Spleen (tissue), 11 donors: ENCODE measurements at regions not wholly inside any gene's neighbourhood (a gene's known extent, or its start where the extent isn't known, plus 50 kb on each side); places are given as distances from the start of the nearest gene placed in this dataset.

ENCODE experiments used
- DNase-seq: peaks from one replicate; pipeline ENCODE4 v3.0.0-alpha.2; 2020
- H3K27ac ChIP-seq, 8 donors: fragments of 200-600 bp; sonication (generic) in 7 of 8; 1 replicate in 4 of 8; 2 replicates in 4 of 8; pipeline versions ENCODE4 v1.5.0 to v1.8.0; 2016 to 2021; ENCODE audit warnings: inconsistent platforms in 4 of 8, mild to moderate bottlenecking in 4 of 8, moderate library complexity in 1 of 8
- H3K27me3 ChIP-seq, 7 donors: fragments of 200-600 bp; sonication (generic) in 6 of 7; replicated peaks in 1 of 7; 1 replicate in 4 of 7; 2 replicates in 3 of 7; pipeline versions ENCODE4 v1.5.0 to v1.8.0; 2016 to 2021; ENCODE audit warnings: inconsistent platforms in 3 of 7, mild to moderate bottlenecking in 1 of 7
- H3K36me3 ChIP-seq, 6 donors: fragments of 200-600 bp; sonication (generic) in 5 of 6; 1 replicate in 4 of 6; 2 replicates in 2 of 6; pipeline versions ENCODE4 v1.5.0 to v1.8.0; 2016 to 2021; ENCODE audit warnings: inconsistent platforms in 2 of 6
- H3K4me1 ChIP-seq, 6 donors: fragments of 200-600 bp; sonication (generic) in 5 of 6; 1 replicate in 3 of 6; 2 replicates in 3 of 6; pipeline versions ENCODE4 v1.5.0 to v1.8.0; 2016 to 2021; ENCODE audit warnings: inconsistent platforms in 3 of 6
- H3K4me3 ChIP-seq, 8 donors: fragments of 200-600 bp; sonication (generic) in 7 of 8; 1 replicate in 4 of 8; 2 replicates in 4 of 8; pipeline versions ENCODE4 v1.5.0 to v1.8.0; 2016 to 2021; ENCODE audit warnings: inconsistent platforms in 4 of 8, mild to moderate bottlenecking in 4 of 8, moderate library complexity in 2 of 8
- H3K9me3 ChIP-seq, 8 donors: fragments of 200-600 bp; sonication (generic) in 7 of 8; 1 replicate in 4 of 8; 2 replicates in 4 of 8; pipeline versions ENCODE4 v1.5.0 to v1.8.0; 2016 to 2021; ENCODE audit warnings: inconsistent platforms in 4 of 8
- CTCF ChIP-seq, 11 experiments: fragments of 200-600 bp in 7 of 11; fragments of 450-650 bp in 4 of 11; sonication (generic) in 4 of 11; IDR thresholded peaks in 8 of 11; conservative IDR thresholded peaks in 3 of 11; 1 replicate in 7 of 11; 2 replicates in 4 of 11; pipeline versions ENCODE4 v1.4.0 to v1.8.0; 2016 to 2021; ENCODE audit warnings: antibody characterized with exemption in 11 of 11, inconsistent platforms in 4 of 11, mild to moderate bottlenecking in 1 of 11
- POLR2A ChIP-seq, 3 donors: fragments of 450-650 bp; IDR thresholded peaks; one replicate each; pipeline ENCODE4 v1.5.1; 2017; ENCODE audit warnings: antibody characterized with exemption in 3 of 3, mild to moderate bottlenecking in 1 of 3
- POLR2AphosphoS5 ChIP-seq, 3 donors: sonication (generic); formaldehyde crosslinking; IDR thresholded peaks; one replicate each; pipeline ENCODE4 v1.5.1; 2017; ENCODE audit warnings: antibody characterized with exemption in 3 of 3
- WGBS, 5 donors: extraction: QIAGEN DNeasy Blood & Tissue Kit in 3 of 5; methylation state at CpG; one replicate each; pipeline versions ENCODE4 v1.1.5 to v1.1.7; 2013 to 2018; 5-methylcytosine and 5-hydroxymethylcytosine counted together
- intact Hi-C: fragments of 100-400 bp; cut with DNase I; formaldehyde crosslinking; loops from one replicate; pipeline ENCODE4 v1.15.0; 2023; ENCODE audit warnings: low total_unique reads
- donor health status: healthy with polysubstance abuse.
- donor health status: DM: no; HTN: no; CAD: no; lungs with moderate emphysema.
- donor health status: DM: no; HTN: no; CAD: no.
- donor health status: Bipolar disorder and iron deficiency.
- donor health status: healthy.
- donor health status: DM: no; HTN: no; CAD: no.
- donor health status: DM: yes; HTN: yes; CAD: no.

- DNase-seq: no peak
- Histone ChIP-seq H3K4me1 (no peaks in the 10 kb centered on the region), H3K9me3 (peaks cover 0 to 3% (median 0%) of the 10 kb centered on the region in 8 donors), H3K27me3 (no peaks in the 10 kb centered on the region), H3K36me3 (no peaks in the 10 kb centered on the region), H3K27ac (no peak overlapping the region), H3K4me3 (no peak overlapping the region)
- intact Hi-C loops: no loop called here
- TF ChIP-seq POLR2A (IDR thresholded peaks at IDR 0.05) (no peak), POLR2AphosphoS5 (IDR thresholded peaks at IDR 0.05) (no peak), CTCF (IDR thresholded peaks at IDR 0.05 in 8 of 11, conservative IDR thresholded peaks at IDR 0.05 in 3 of 11) (no peak)
- 82 to 94% (median 92%) methylated on average over 5 of the region's 5 CpGs for WGBS, 5 donors
Observed at GRCh38 chr2:19021721-19022120, 336.7 kb downstream of the OSR1 start.

DNA sequence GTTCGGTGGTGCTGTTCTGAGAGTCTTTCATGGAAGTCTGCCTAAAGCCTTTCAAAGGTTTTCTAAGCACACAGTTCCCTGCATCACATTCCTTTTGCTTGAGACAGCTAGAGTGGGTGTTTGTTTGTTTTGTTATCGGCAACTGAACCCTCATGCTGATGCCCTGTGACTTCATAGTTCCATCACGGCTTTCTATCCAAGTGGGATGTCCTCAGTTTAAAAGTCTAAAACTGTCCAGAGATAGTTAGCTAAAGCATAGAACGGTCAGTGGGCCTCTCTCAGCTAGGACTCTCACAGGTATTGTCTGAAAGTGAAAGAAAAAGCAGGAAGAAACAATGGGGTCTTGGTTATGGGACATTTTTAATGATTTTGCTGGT lies 337.3 kb downstream of the OSR1 start:
- H3K27ac ChIP-seq: no peak overlapping the region
- H3K4me1 ChIP-seq: no peaks in the 10 kb centered on the region
- WGBS, 5 donors: 70 to 83% (median 75%) methylated on average over 4 of the region's 4 CpGs
- no peak for DNase-seq
- no peak overlapping the region for H3K4me3 ChIP-seq
- intact Hi-C loops: no loop called here
- no peaks in the 10 kb centered on the region for H3K36me3 ChIP-seq
- H3K9me3 ChIP-seq: peaks cover 0 to 5% (median 0%) of the 10 kb centered on the region in 8 donors
- TF ChIP-seq POLR2A (IDR thresholded peaks at IDR 0.05) (no peak), CTCF (IDR thresholded peaks at IDR 0.05 in 8 of 11, conservative IDR thresholded peaks at IDR 0.05 in 3 of 11) (no peak), POLR2AphosphoS5 (IDR thresholded peaks at IDR 0.05) (no peak)
- H3K27me3 ChIP-seq: no peaks in the 10 kb centered on the region

DNA sequence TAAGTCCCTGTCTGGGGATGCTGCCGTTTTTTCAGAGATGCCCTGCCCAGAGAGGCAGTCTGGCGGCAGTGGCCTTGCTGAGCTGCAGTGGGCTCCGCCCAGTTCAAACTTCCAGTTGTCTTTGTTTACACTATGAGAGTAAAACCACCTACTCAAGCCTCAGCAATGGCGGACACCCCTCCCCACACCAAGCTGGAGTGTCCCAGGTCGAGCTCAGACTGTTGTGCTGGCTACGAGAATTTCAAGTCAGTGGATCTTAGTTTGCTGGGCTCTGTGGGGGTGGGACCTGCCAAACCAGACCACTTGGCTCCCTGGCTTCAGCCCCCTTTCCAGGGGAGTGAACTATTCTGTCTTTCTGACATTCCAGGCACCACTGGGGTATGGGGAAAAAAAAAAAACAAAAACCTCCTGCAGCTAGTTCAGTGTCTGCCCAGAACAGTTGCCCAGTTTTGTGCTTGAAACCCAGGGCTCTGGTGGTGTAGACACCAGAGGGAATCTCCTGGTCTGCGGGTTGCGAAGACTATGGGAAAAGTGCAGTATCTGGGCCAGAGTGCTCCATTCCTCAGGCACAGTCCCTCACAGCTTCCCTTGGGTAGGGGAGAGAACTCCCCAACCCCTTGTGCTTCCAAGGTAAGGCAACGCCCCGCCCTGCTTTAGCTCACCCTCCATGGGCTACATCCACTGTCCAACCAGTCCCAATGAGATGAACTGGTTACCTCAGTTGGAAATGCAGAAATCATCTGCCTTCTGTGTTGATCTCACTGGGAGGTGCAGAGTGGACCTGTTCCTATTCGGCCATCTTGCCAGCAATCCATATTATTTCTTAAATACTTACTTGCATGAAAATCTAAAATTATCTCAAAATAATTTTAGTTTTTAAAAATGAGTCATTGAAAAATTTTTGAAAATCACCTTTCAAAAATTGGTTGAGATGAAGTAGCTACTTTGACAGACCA lies 338.0 kb downstream of the OSR1 start:
- Histone ChIP-seq H3K4me3 (no peak overlapping the region), H3K4me1 (no peaks in the 10 kb centered on the region), H3K27me3 (no peaks in the 10 kb centered on the region), H3K36me3 (no peaks in the 10 kb centered on the region), H3K9me3 (peaks cover 0 to 12% (median 3%) of the 10 kb centered on the region in 8 donors), H3K27ac (no peak overlapping the region)
- intact Hi-C loops: no loop called here
- TF ChIP-seq POLR2A (IDR thresholded peaks at IDR 0.05) (no peak), POLR2AphosphoS5 (IDR thresholded peaks at IDR 0.05) (no peak), CTCF (IDR thresholded peaks at IDR 0.05 in 8 of 11, conservative IDR thresholded peaks at IDR 0.05 in 3 of 11) (no peak)
- 79 to 88% (median 83%) methylated on average over 11 of the region's 11 CpGs for WGBS, 5 donors
- no peak for DNase-seq

DNA sequence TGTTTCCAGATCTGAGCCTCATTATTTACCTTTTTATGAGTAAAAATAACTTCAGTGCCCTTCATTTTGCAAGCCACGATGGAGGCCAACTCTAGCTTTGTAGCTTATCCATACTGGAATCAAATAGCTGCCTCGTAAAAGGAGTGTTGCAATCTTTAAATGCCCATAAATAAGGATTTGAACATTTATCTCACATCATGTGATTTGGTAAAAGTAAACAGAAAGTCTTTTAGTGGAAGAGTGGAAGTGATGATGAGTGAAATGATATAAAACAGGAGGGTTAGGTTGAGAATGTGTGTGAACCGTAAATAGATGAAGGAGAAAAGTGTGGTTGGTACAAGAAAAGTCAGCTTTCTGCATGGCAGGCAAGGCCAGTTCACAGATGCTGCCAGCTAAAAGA lies 348.9 kb downstream of the OSR1 start:
- H3K4me3 ChIP-seq: no peak overlapping the region
- no peaks in the 10 kb centered on the region for H3K27me3 ChIP-seq
- no peak for DNase-seq
- intact Hi-C loops: no loop called here
- H3K27ac ChIP-seq: no peak overlapping the region
- H3K9me3 ChIP-seq: peaks cover 0 to 9% (median 3%) of the 10 kb centered on the region in 8 donors
- H3K36me3 ChIP-seq: no peaks in the 10 kb centered on the region
- H3K4me1 ChIP-seq: no peaks in the 10 kb centered on the region
- no peak for TF ChIP-seq POLR2A (IDR thresholded peaks at IDR 0.05)
- TF ChIP-seq POLR2AphosphoS5 (IDR thresholded peaks at IDR 0.05): no peak
- TF ChIP-seq CTCF (IDR thresholded peaks at IDR 0.05 in 8 of 11, conservative IDR thresholded peaks at IDR 0.05 in 3 of 11): no peak
- WGBS, 5 donors: 64 to 80% (median 73%) methylated on average over 3 of the region's 3 CpGs
